Vagina (tissue), 2 donors: ENCODE measurements at regions not wholly inside any gene's neighbourhood (a gene's known extent, or its start where the extent isn't known, plus 50 kb on each side); places are given as distances from the start of the nearest gene placed in this dataset.

ENCODE experiments used
- POLR2A ChIP-seq, 2 donors: fragments of 450-650 bp; IDR thresholded peaks; one replicate each; pipeline ENCODE4 v1.6.1; 2017; ENCODE audit warnings: antibody characterized with exemption in 2 of 2, mild to moderate bottlenecking in 2 of 2, moderate library complexity in 2 of 2
- POLR2AphosphoS5 ChIP-seq, 2 donors: sonication (generic); formaldehyde crosslinking; IDR thresholded peaks; one replicate each; pipeline ENCODE4 v1.9.0; 2017; ENCODE audit warnings: antibody characterized with exemption in 2 of 2, mild to moderate bottlenecking in 2 of 2, low read depth in 1 of 2; ENCODE audit not compliant: insufficient read depth in 1 of 2
- TF ChIP-seq, protein P1 (sequence below), 3 experiments: fragments of 450-650 bp in 2 of 3; fragments of 200-600 bp in 1 of 3; sonication (generic) in 1 of 3; IDR thresholded peaks; one replicate each; pipeline ENCODE4 v1.5.1; 2017 to 2019; ENCODE audit warnings: antibody characterized with exemption in 3 of 3, mild to moderate bottlenecking in 2 of 3, moderate library complexity in 2 of 3

- TF ChIP-seq, protein P1, sequence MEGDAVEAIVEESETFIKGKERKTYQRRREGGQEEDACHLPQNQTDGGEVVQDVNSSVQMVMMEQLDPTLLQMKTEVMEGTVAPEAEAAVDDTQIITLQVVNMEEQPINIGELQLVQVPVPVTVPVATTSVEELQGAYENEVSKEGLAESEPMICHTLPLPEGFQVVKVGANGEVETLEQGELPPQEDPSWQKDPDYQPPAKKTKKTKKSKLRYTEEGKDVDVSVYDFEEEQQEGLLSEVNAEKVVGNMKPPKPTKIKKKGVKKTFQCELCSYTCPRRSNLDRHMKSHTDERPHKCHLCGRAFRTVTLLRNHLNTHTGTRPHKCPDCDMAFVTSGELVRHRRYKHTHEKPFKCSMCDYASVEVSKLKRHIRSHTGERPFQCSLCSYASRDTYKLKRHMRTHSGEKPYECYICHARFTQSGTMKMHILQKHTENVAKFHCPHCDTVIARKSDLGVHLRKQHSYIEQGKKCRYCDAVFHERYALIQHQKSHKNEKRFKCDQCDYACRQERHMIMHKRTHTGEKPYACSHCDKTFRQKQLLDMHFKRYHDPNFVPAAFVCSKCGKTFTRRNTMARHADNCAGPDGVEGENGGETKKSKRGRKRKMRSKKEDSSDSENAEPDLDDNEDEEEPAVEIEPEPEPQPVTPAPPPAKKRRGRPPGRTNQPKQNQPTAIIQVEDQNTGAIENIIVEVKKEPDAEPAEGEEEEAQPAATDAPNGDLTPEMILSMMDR (IDR thresholded peaks at IDR 0.05), result no peak
- TF ChIP-seq POLR2AphosphoS5 (IDR thresholded peaks at IDR 0.05; ENCODE audit: insufficient read depth in 1 of 2, low read depth in 1 of 2) (no peak), POLR2A (IDR thresholded peaks at IDR 0.05) (no peak)
Observed at GRCh38 chr13:33373624-33374023, 88.1 kb upstream of the STARD13 start.
